GM23338 (cell line): ENCODE measurements at regions not wholly inside any gene's neighbourhood (a gene's known extent, or its start where the extent isn't known, plus 50 kb on each side); places are given as distances from the start of the nearest gene placed in this dataset.

Experiments
- ATAC-seq: fragments of 200-7000 bp; cut with Tn5 transposase; 3 replicates; pipeline ENCODE4 v1.9.1; 2020
- DNase-seq: peaks from one replicate; pipeline ENCODE4 v3.0.0-alpha.2; 2015; ENCODE audit warnings: low spot score
- H2AFZ ChIP-seq: fragments of 200-600 bp; sonication (generic); 2 replicates; pipeline ENCODE4 v1.8.0; 2016; ENCODE audit warnings: antibody characterized with exemption, mild to moderate bottlenecking, moderate library complexity
- H3F3A ChIP-seq: fragments of 200-600 bp; sonication (generic); replicated peaks from 2 replicates; pipeline ENCODE4 v1.8.0; 2017; ENCODE audit warnings: antibody characterized with exemption, mixed run types, low read depth
- H3K27ac ChIP-seq: fragments of 200-600 bp; sonication (generic); 2 replicates; pipeline ENCODE4 v1.6.1; 2016; ENCODE audit warnings: low read depth
- H3K27me3 ChIP-seq: fragments of 200-600 bp; sonication (generic); 2 replicates; pipeline ENCODE4 v1.8.0; 2016; ENCODE audit warnings: mild to moderate bottlenecking, mixed run types, moderate library complexity; ENCODE audit not compliant: insufficient read depth
- H3K36me3 ChIP-seq: fragments of 200-600 bp; sonication (generic); 2 replicates; pipeline ENCODE4 v1.8.0; 2016; ENCODE audit warnings: mild to moderate bottlenecking; ENCODE audit not compliant: insufficient read depth
- H3K4me1 ChIP-seq: fragments of 200-600 bp; sonication (generic); 2 replicates; pipeline ENCODE4 v1.8.0; 2016; ENCODE audit warnings: mild to moderate bottlenecking, moderate library complexity; ENCODE audit not compliant: insufficient read depth
- H3K4me2 ChIP-seq: fragments of 200-600 bp; sonication (generic); 2 replicates; pipeline ENCODE4 v1.7.1; 2017; ENCODE audit warnings: mixed run types
- H3K4me3 ChIP-seq: fragments of 200-600 bp; sonication (generic); 2 replicates; pipeline ENCODE4 v1.6.1; 2016; ENCODE audit warnings: mixed run types
- H3K79me2 ChIP-seq: fragments of 200-600 bp; sonication (generic); replicated peaks from 2 replicates; pipeline ENCODE4 v1.8.0; 2017; ENCODE audit warnings: mild to moderate bottlenecking; ENCODE audit not compliant: insufficient read depth
- H3K9me2 ChIP-seq: fragments of 200-600 bp; sonication (generic); 2 replicates; pipeline ENCODE4 v1.8.0; 2017; ENCODE audit not compliant: insufficient read depth
- H4K20me1 ChIP-seq: fragments of 200-600 bp; sonication (generic); replicated peaks from 2 replicates; pipeline ENCODE4 v1.8.0; 2017; ENCODE audit warnings: mild to moderate bottlenecking; ENCODE audit not compliant: insufficient read depth
- H3K27ac Mint-ChIP-seq: 2 replicates; pipeline ENCODE4 v1.8.0; 2020; ENCODE audit warnings: inconsistent platforms, mild to moderate bottlenecking, moderate library complexity, mixed read lengths
- H3K27me3 Mint-ChIP-seq: 3 replicates; pipeline ENCODE4 v1.8.0; 2022; ENCODE audit warnings: low read depth, mild to moderate bottlenecking, moderate library complexity, mixed read lengths, inconsistent platforms; ENCODE audit not compliant: insufficient read depth, poor library complexity
- H3K36me3 Mint-ChIP-seq: 3 replicates; pipeline ENCODE4 v1.8.0; 2021; ENCODE audit warnings: low read depth, mild to moderate bottlenecking, inconsistent platforms, moderate library complexity, mixed read lengths
- H3K4me1 Mint-ChIP-seq: 3 replicates; pipeline ENCODE4 v1.8.0; 2020; ENCODE audit warnings: mild to moderate bottlenecking, inconsistent platforms, mixed read lengths
- H3K4me3 Mint-ChIP-seq: 3 replicates; pipeline ENCODE4 v1.8.0; 2021; ENCODE audit warnings: moderate library complexity, mild to moderate bottlenecking, inconsistent platforms, mixed read lengths
- H3K9me3 Mint-ChIP-seq: 3 replicates; pipeline ENCODE4 v1.8.0; 2020; ENCODE audit warnings: moderate library complexity, mild to moderate bottlenecking, inconsistent platforms, mixed read lengths
- ETS1 ChIP-seq: IDR thresholded peaks from 2 replicates; pipeline ENCODE4 v1.6.1; 2016; ENCODE audit warnings: antibody characterized with exemption
- JUNB ChIP-seq: IDR thresholded peaks from one replicate; pipeline ENCODE4 v1.6.1; 2016; ENCODE audit warnings: antibody characterized with exemption; ENCODE audit not compliant: unreplicated experiment
- REST ChIP-seq: IDR thresholded peaks from one replicate; pipeline ENCODE4 v1.6.1; 2018; ENCODE audit warnings: antibody characterized with exemption; ENCODE audit not compliant: unreplicated experiment
- STAT1 ChIP-seq: IDR thresholded peaks from one replicate; pipeline ENCODE4 v1.6.1; 2016; ENCODE audit warnings: antibody characterized with exemption; ENCODE audit not compliant: unreplicated experiment
- ZNF114 ChIP-seq: fragments of 250-450 bp; sonication (Bioruptor Pico); IDR thresholded peaks from 2 replicates; pipeline ENCODE4 v1.5.0; 2020; ENCODE audit warnings: mild to moderate bottlenecking, moderate library complexity
- ZNF331 ChIP-seq: fragments of 250-450 bp; sonication (Bioruptor Pico); IDR thresholded peaks from 2 replicates; pipeline ENCODE4 v1.5.0; 2020; ENCODE audit warnings: low read depth, mild to moderate bottlenecking, moderate library complexity
- ZNF462 ChIP-seq: fragments of 250-450 bp; sonication (Bioruptor Pico); IDR thresholded peaks from 2 replicates; pipeline ENCODE4 v1.5.0; 2020; ENCODE audit warnings: mild to moderate bottlenecking, moderate library complexity

GRCh38 chr11:42296910-42297309, 837.5 kb upstream of the LRRC4C start:
- Histone ChIP-seq H3K27me3 (no peaks in the 10 kb centered on the region), H3K4me2 (no peak overlapping the region), H2AFZ (no peak overlapping the region), H4K20me1 (no peaks in the 10 kb centered on the region), H3K4me1 (no peaks in the 10 kb centered on the region), H3K4me3 (no peak overlapping the region), H3K27ac (no peak overlapping the region), H3K36me3 (no peaks in the 10 kb centered on the region), H3K9me2 (no peaks in the 10 kb centered on the region), H3K79me2 (no peaks in the 10 kb centered on the region), H3F3A (no peaks in the 10 kb centered on the region)
- Mint-ChIP-seq H3K4me1 (no peaks in the 10 kb centered on the region), H3K27ac (no peak overlapping the region), H3K4me3 (no peak overlapping the region), H3K27me3 (peaks cover 2% of the 10 kb centered on the region), H3K9me3 (peaks cover 55% of the 10 kb centered on the region), H3K36me3 (no peaks in the 10 kb centered on the region)
- ATAC-seq (no peak), DNase-seq (no peak)
- TF ChIP-seq ZNF331 (CRISPR knock-in tag): no peak
- TF ChIP-seq ZNF114 (CRISPR knock-in tag): no peak
- TF ChIP-seq REST: no peak
- TF ChIP-seq ETS1: no peak
- no peak for TF ChIP-seq JUNB
- no peak for TF ChIP-seq ZNF462 (CRISPR knock-in tag)
- no peak for TF ChIP-seq STAT1
